ENCODE measurements at regions not wholly inside any gene's neighbourhood (a gene's known extent, or its start where the extent isn't known, plus 50 kb on each side); places are given as distances from the start of the nearest gene placed in this dataset.

- Histone ChIP-seq H4K5ac (ENCODE audit: low read depth, low read length) (no peak overlapping the region), H2BK5ac (ENCODE audit: low read depth, low read length, poor library complexity, severe bottlenecking) (no peak overlapping the region), H2AK5ac (ENCODE audit: low read depth, low read length) (no peak overlapping the region), H2BK20ac (ENCODE audit: low read depth, low read length) (no peak overlapping the region), H4K20me1 (ENCODE audit: insufficient read depth, low read length) (no peaks in the 10 kb centered on the region), H3K56ac (ENCODE audit: extremely low read depth, insufficient read depth, low read length) (no peak overlapping the region), H3K4me1 (ENCODE audit: control insufficient read depth, insufficient read depth, low read length) (peaks cover 5% of the 10 kb centered on the region), H3K4me2 (ENCODE audit: low read depth, low read length) (no peak overlapping the region), H2AFZ (replicated peaks; ENCODE audit: low read length, poor library complexity) (no peak overlapping the region), H3K9me3 (ENCODE audit: control insufficient read depth, insufficient read depth, low read length) (no peaks in the 10 kb centered on the region), H4K8ac (ENCODE audit: low read depth in 2 of 2, low read length in 2 of 2) (no peak overlapping the region), H3K23ac (ENCODE audit: low read depth, low read length) (no peak overlapping the region), H3K4me3 (ENCODE audit: insufficient read depth, low read depth, low read length) (no peak overlapping the region), H4K91ac (ENCODE audit: insufficient read depth, low read depth, low read length) (no peak overlapping the region), H3K18ac (ENCODE audit: low read depth, low read length) (no peak overlapping the region), H3K4ac (ENCODE audit: low read depth, low read length) (no peak overlapping the region), H3K79me1 (ENCODE audit: low read depth in 1 of 2, low read length in 2 of 2) (no peaks in the 10 kb centered on the region), H2BK120ac (ENCODE audit: low read depth, low read length) (no peak overlapping the region), H3K27ac (ENCODE audit: insufficient read depth, low read length) (no peak overlapping the region), H2BK15ac (ENCODE audit: low read depth, low read length) (no peak overlapping the region), H3K9me1 (ENCODE audit: insufficient read depth, low read length) (no peaks in the 10 kb centered on the region), H3K27me3 (ENCODE audit: control insufficient read depth, insufficient read depth, low read length) (no peaks in the 10 kb centered on the region), H3K36me3 (ENCODE audit: control insufficient read depth, insufficient read depth, low read length) (no peaks in the 10 kb centered on the region), H3K14ac (replicated peaks; ENCODE audit: low read depth, low read length) (no peak overlapping the region), H3K9ac (ENCODE audit: low read depth, low read length) (no peak overlapping the region), H2AK9ac (replicated peaks; ENCODE audit: low read depth, low read length, poor library complexity) (no peak overlapping the region)
- no TSS peak for BruUV-seq (replicated peaks)
- dilution Hi-C loops (cut with HindIII; ENCODE audit: low sequenced_read_pairs, unreplicated experiment), result no loop called here
- ChIA-PET CTCF (interaction anchor here (0.6 to 1.9 kb wide), 4 partner anchors 13 to 85 kb away, joined by 3 to 7 read pairs (median 4); no protein-coding TSS in a partner anchor), POLR2A (ENCODE audit: unreplicated experiment) (no interaction called here)
- no CpG with 5 or more reads among the region's 3 CpGs for WGBS, 2 experiments (ENCODE audit: extremely low coverage in 2 of 2, insufficient read length in 1 of 2)
- in situ Hi-C loops (cut with MboI; ENCODE audit: low sequenced_read_pairs), result no loop called here
- TF ChIP-seq SMC3 (IDR thresholded peaks at IDR 0.05; ENCODE audit: low read depth, low read length) (no peak), CEBPB (IDR thresholded peaks at IDR 0.05; ENCODE audit: low read depth, low read length) (no peak), POLR2A (IDR thresholded peaks at IDR 0.05; ENCODE audit: low read depth, low read length) (no peak), RFX5 (IDR thresholded peaks at IDR 0.05; ENCODE audit: low read depth, low read length) (no peak), ELK1 (IDR thresholded peaks at IDR 0.05; ENCODE audit: borderline replicate concordance, low read depth, low read length) (no peak), USF2 (IDR thresholded peaks at IDR 0.05; ENCODE audit: low read depth, low read length) (no peak), CHD1 (IDR thresholded peaks at IDR 0.05; ENCODE audit: low read depth, low read length) (no peak), CTCF (conservative IDR thresholded peaks at IDR 0.05; ENCODE audit: low read depth, low read length) (no peak), MXI1 (IDR thresholded peaks at IDR 0.05; ENCODE audit: borderline replicate concordance, low read depth, low read length) (no peak)
- ATAC-seq (ENCODE audit: low read depth) (no peak), DNase-seq (no peak)
- intact Hi-C loops (cut with micrococcal nuclease), result no loop called here
Observed at GRCh38 chr1:222996310-222996975, 146.6 kb downstream of the TLR5 start.
